ENCODE measurements at regions not wholly inside any gene's neighbourhood (a gene's known extent, or its start where the extent isn't known, plus 50 kb on each side); places are given as distances from the start of the nearest gene placed in this dataset.

GRCh38 chr15:87354661-87355410, 901.7 kb downstream of the NTRK3 start:
- no peak for TF ChIP-seq GATA3 (IDR thresholded peaks at IDR 0.05; ENCODE audit: low read depth, low read length)
- TF ChIP-seq GATA2 (IDR thresholded peaks at IDR 0.05; ENCODE audit: low read depth, low read length): no peak

All from SH-SY5Y (cell line).